ENCODE measurements at regions not wholly inside any gene's neighbourhood (a gene's known extent, or its start where the extent isn't known, plus 50 kb on each side); places are given as distances from the start of the nearest gene placed in this dataset.

DNA sequence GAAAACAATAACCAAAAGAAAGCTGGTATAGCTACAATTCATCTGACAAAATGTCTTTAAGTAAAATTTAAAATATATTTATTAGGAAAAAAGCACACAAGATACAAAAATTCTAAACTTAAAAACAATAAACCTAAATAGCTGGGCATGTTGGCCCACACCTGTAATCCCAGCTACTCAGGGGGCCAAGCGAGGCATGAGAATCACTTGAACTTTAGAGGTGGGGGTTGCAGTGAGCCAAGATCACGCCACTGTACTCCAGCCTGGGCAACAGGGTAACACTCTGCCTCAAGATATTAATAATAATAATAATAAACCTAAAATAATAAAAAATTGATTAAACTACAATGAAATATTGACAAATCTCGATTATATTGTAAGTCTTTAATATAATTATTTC is 77.8 kb upstream of the PDK4 start:
- H3K9me3 ChIP-seq (ENCODE audit: control insufficient read depth in 1 of 2, insufficient read depth in 1 of 2, low read length in 2 of 2): no peaks in the 10 kb centered on the region
- ATAC-seq (ENCODE audit: poor library complexity) (no peak), DNase-seq (no peak)
- no peaks in the 10 kb centered on the region for H3K36me3 ChIP-seq (ENCODE audit: insufficient read depth, low read length)
- no peaks in the 10 kb centered on the region for H3K4me1 Mint-ChIP-seq (ENCODE audit: low read depth)
- H3K4me1 ChIP-seq (ENCODE audit: insufficient read depth, low read length): no peaks in the 10 kb centered on the region
- H3K36me3 Mint-ChIP-seq (ENCODE audit: low read depth): no peaks in the 10 kb centered on the region
- no peaks in the 10 kb centered on the region for H3K27me3 ChIP-seq (ENCODE audit: control insufficient read depth in 1 of 2, insufficient read depth in 2 of 2, low read length in 2 of 2)
- no peak overlapping the region for H3K4me3 ChIP-seq (ENCODE audit: low read length)
- ChIA-PET CTCF (no interaction called here), POLR2A (no interaction called here)
- intact Hi-C loops (cut with DNase I, micrococcal nuclease): no loop called here
- H3K4me3 Mint-ChIP-seq: no peak overlapping the region
- TF ChIP-seq, protein P1, sequence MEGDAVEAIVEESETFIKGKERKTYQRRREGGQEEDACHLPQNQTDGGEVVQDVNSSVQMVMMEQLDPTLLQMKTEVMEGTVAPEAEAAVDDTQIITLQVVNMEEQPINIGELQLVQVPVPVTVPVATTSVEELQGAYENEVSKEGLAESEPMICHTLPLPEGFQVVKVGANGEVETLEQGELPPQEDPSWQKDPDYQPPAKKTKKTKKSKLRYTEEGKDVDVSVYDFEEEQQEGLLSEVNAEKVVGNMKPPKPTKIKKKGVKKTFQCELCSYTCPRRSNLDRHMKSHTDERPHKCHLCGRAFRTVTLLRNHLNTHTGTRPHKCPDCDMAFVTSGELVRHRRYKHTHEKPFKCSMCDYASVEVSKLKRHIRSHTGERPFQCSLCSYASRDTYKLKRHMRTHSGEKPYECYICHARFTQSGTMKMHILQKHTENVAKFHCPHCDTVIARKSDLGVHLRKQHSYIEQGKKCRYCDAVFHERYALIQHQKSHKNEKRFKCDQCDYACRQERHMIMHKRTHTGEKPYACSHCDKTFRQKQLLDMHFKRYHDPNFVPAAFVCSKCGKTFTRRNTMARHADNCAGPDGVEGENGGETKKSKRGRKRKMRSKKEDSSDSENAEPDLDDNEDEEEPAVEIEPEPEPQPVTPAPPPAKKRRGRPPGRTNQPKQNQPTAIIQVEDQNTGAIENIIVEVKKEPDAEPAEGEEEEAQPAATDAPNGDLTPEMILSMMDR (IDR thresholded peaks at IDR 0.05): no peak
- H3K9me3 Mint-ChIP-seq: no peaks in the 10 kb centered on the region
- H3K27ac Mint-ChIP-seq: no peak overlapping the region
- H3K27ac ChIP-seq (ENCODE audit: low read depth in 1 of 2, low read length in 2 of 2): no peak overlapping the region
- H3K27me3 Mint-ChIP-seq: no peaks in the 10 kb centered on the region

DNA sequence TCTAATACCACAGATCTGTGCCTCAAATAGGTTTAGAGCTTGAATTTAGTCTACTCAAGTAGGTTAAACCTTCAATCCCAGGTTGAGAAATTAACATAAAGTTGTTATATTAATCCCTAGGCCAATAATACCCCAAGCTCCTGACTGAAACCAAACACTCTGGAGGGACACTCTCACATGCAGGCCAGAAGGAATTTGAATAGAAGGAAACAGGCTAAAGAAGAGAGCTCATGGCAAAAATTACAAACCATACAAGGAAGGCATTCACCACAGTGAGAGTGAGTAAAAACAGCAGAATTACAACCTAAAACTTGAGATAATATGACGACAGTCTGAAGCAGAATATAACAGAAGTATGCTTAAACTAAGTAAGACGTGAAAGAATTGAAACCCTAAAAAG is 76.1 kb upstream of the PDK4 start:
- H3K36me3 ChIP-seq (ENCODE audit: insufficient read depth, low read length): no peaks in the 10 kb centered on the region
- no peaks in the 10 kb centered on the region for H3K27me3 ChIP-seq (ENCODE audit: control insufficient read depth in 1 of 2, insufficient read depth in 2 of 2, low read length in 2 of 2)
- POLR2A ChIA-PET: no interaction called here
- no peak overlapping the region for H3K4me3 Mint-ChIP-seq
- intact Hi-C loops (cut with DNase I, micrococcal nuclease): no loop called here
- no peak for DNase-seq
- H3K9me3 ChIP-seq (ENCODE audit: control insufficient read depth in 1 of 2, insufficient read depth in 1 of 2, low read length in 2 of 2): no peaks in the 10 kb centered on the region
- H3K9me3 Mint-ChIP-seq: no peaks in the 10 kb centered on the region
- no peak overlapping the region for H3K4me3 ChIP-seq (ENCODE audit: low read length)
- TF ChIP-seq, protein P1 (IDR thresholded peaks at IDR 0.05): no peak
- H3K27me3 Mint-ChIP-seq: no peaks in the 10 kb centered on the region
- CTCF ChIA-PET: no interaction called here
- no peak for ATAC-seq (ENCODE audit: poor library complexity)
- H3K4me1 Mint-ChIP-seq (ENCODE audit: low read depth): no peaks in the 10 kb centered on the region
- H3K27ac Mint-ChIP-seq: no peak overlapping the region
- no peaks in the 10 kb centered on the region for H3K4me1 ChIP-seq (ENCODE audit: insufficient read depth, low read length)
- H3K27ac ChIP-seq (ENCODE audit: low read depth in 1 of 2, low read length in 2 of 2): no peak overlapping the region
- H3K36me3 Mint-ChIP-seq (ENCODE audit: low read depth): no peaks in the 10 kb centered on the region

DNA sequence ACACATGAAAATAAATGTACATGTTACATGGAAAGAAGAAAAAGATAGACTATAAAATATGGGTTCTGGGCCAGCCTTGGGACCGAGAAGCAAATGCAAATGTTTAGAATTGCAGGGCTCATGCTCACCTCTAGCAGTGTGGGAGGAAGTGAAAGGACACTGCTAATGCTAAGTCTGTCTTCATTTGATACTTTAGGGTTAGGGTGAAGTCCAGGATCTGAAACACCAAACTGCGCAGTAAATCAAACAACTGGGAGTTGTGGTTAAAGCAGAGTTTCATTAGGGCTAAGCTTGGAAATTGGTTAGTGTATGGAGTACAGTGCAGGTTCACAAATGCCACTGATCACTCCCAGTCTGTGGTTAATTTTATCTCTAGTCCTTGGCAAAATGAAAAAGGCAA is 73.2 kb upstream of the PDK4 start:
- H3K36me3 ChIP-seq (ENCODE audit: insufficient read depth, low read length): no peaks in the 10 kb centered on the region
- H3K36me3 Mint-ChIP-seq (ENCODE audit: low read depth): no peaks in the 10 kb centered on the region
- H3K4me1 ChIP-seq (ENCODE audit: insufficient read depth, low read length): no peaks in the 10 kb centered on the region
- no peak overlapping the region for H3K27ac ChIP-seq (ENCODE audit: low read depth in 1 of 2, low read length in 2 of 2)
- ATAC-seq (ENCODE audit: poor library complexity) (no peak), DNase-seq (no peak)
- no peaks in the 10 kb centered on the region for H3K27me3 Mint-ChIP-seq
- no peak overlapping the region for H3K4me3 ChIP-seq (ENCODE audit: low read length)
- no peaks in the 10 kb centered on the region for H3K4me1 Mint-ChIP-seq (ENCODE audit: low read depth)
- ChIA-PET CTCF (interaction anchor here (0.6 kb wide), 1 partner anchor 1389 kb away, joined by 3 read pairs; no protein-coding TSS in a partner anchor), POLR2A (no interaction called here)
- no peaks in the 10 kb centered on the region for H3K9me3 ChIP-seq (ENCODE audit: control insufficient read depth in 1 of 2, insufficient read depth in 1 of 2, low read length in 2 of 2)
- intact Hi-C loops (cut with DNase I, micrococcal nuclease): no loop called here
- H3K27me3 ChIP-seq (ENCODE audit: control insufficient read depth in 1 of 2, insufficient read depth in 2 of 2, low read length in 2 of 2): no peaks in the 10 kb centered on the region
- H3K4me3 Mint-ChIP-seq: no peak overlapping the region
- H3K27ac Mint-ChIP-seq: no peak overlapping the region
- TF ChIP-seq, protein P1 (IDR thresholded peaks at IDR 0.05): no peak
- H3K9me3 Mint-ChIP-seq: peaks cover 2% of the 10 kb centered on the region

All from CD4-positive, alpha-beta T cell (primary cell).